ENCODE measurements at regions not wholly inside any gene's neighbourhood (a gene's known extent, or its start where the extent isn't known, plus 50 kb on each side); places are given as distances from the start of the nearest gene placed in this dataset.

GRCh38 chr7:106339513-106340246, 54.9 kb upstream of the NAMPT start:
- DNase-seq, result no peak

DNA sequence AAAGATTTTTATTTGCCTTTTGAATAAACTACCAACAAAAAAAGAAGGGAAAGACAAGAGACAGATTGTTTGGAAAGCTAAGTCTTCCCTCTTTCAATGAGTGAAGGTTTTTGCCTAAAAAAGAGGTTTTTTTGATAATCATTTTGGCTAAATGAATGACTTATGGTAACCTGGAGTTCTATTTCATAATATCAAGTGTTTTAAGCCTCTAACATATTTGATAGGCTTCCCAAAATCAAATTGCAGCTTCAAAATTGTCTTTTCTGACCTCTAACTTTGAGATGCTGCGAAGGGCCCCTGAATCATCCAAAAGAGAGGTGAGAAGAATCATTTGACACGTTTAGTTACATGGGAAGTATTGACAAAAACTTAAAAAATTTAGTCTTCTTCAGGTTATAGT, 53.0 kb upstream of the NAMPT start:
- no peak for DNase-seq

DNA sequence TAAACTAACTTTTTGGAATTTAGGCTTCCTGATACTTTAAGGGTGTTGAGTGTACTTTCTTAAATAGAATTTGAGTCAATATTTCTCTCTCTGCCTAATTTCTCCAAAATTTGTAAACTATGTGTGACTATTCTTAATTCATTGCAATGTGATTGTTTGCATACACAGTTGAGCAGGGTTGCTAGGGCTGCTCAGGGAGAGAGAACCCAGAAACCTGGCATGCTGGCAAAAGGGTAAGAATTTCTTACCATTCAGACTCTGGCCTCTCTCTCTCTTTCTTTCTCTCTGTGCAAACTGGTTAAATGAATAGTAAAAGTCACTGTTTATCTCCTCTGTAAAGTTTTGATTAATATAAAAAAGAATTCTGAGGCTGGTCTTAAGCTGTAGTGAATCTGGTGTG, 51.0 kb upstream of the NAMPT start:
- no peak for DNase-seq

Measured in AML-193 (cell line).